ENCODE measurements at regions not wholly inside any gene's neighbourhood (a gene's known extent, or its start where the extent isn't known, plus 50 kb on each side); places are given as distances from the start of the nearest gene placed in this dataset.

DNA sequence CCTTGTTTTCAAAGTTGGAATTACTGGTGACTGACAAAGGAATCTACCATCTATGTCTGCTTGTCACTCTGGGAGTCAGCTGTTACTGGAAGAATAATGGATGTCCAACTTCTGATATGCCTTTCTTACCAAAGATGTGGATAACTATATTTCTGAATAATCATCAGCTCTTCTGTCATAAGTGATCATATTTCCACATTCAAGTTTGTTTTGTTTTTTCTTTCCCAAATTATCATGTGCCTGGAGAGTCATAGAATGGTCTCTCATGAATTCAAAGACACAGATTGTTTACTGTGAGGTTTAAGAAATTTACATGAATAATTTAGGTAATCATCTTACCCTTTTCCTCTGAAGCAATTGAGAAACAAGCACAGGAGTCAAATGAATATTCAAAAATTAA is 986.7 kb upstream of the CDH2 start:
- peak; percentile 13 for DNase-seq (ENCODE audit: low read depth)

DNA sequence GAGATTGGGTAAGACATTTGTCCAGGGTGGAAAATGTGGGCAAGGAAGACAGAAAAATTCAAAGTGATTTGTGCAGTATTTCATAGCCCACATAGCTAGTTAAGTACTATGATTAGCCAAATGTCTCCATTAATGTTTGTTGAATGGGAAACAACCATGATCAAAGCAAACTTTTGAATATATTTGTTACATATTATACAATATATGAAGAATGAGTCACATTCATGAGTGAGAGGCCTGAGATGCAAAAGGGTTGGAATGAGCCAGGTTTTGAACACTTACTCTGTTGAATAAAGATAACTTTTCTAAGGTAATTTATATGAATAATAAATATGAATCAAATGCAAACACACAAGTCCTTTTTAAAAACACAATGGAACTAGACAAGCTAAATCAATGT is 984.5 kb upstream of the CDH2 start:
- peak; percentile 28 for DNase-seq (ENCODE audit: low read depth)

DNA sequence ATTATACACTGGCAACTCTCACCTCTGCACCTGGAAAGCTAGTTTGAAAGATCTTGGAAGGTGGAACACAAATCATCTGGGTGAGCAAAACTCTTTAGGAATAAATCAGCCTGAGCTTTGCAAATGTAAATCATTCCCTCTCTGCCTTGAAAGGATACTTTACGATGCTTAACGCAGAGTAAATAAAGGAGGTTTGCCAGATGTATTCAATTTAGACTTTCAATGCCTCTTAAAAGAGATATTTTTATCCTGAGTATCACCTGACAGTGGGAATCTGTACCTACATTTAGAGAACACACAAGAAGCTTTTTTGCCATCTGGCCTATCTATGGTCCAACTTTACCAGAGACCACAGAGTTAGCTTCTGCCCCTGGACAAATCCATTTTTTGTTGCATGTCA is 983.2 kb upstream of the CDH2 start:
- no peak for DNase-seq (ENCODE audit: low read depth)

DNA sequence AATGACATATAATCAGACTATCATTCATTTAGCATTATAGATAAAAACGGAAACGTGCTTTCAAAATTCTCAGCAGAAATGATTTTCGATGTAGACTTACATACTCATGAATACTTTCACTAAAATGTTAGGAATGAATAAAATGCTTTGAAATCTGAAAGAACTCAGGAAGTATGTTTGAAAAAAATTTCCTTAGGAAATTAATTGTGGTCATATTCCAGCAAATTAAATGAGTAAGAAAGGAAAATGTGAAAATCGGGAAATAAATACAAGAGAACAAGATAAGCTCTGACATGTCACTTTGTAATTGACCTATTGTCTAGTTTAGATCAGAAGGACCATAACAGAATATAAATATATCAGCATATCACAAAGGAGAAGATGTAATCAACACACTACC is 981.0 kb upstream of the CDH2 start:
- no peak for DNase-seq (ENCODE audit: low read depth)

DNA sequence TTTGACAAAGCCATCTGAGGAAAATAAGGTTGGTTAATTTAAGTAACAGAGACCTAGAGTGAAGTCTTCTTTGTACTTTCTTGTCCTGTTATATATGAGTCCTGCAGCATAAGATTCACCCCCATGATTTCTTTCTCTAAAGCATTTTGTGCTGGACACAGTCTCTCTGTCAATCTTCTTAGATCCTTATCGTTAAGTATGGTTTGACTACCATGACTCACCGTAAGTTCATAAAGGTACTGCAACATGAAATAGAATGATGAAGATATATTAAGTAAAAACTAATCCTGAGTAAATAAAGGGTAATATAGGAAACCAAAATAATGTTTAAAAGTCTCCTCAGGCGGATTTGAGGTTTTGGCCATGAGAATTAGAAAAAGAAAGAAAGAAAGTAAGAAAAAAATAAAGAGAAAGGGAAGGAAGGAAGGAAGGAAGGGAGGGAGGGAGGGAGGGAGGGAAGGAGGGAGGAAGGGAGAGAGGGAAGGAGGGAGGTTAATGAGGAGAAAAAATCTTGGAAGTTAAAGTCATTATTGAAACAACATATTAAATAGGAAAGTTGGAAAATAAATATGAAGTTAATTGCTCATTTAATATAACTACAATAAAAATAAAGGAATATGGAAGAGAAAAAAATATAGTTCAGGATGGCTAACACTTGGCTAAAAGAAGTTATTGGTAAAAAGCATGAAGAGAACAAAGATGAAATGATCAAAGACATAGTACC is 980.3 kb upstream of the CDH2 start:
- DNase-seq (ENCODE audit: low read depth) = peak; percentile 3

DNA sequence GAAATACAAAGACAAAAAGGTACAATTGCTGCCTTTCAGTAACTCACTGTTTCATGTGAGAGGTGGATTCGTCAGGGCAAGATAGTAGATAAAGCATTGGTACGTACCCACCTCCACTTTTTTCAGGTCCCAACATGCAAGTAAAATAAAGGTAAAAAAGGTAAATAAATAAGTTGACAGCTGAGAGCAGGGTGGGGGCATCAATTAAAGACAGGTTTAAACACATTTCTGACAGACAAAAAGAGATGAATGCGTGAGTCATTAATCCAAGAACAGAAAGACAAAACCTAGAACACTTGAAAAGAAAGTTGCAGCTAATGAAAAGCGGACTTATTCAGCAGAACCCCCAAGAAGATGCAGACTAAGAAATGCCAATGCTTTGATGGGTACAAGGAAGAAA is 979.6 kb upstream of the CDH2 start:
- DNase-seq (ENCODE audit: low read depth) = no peak

DNA sequence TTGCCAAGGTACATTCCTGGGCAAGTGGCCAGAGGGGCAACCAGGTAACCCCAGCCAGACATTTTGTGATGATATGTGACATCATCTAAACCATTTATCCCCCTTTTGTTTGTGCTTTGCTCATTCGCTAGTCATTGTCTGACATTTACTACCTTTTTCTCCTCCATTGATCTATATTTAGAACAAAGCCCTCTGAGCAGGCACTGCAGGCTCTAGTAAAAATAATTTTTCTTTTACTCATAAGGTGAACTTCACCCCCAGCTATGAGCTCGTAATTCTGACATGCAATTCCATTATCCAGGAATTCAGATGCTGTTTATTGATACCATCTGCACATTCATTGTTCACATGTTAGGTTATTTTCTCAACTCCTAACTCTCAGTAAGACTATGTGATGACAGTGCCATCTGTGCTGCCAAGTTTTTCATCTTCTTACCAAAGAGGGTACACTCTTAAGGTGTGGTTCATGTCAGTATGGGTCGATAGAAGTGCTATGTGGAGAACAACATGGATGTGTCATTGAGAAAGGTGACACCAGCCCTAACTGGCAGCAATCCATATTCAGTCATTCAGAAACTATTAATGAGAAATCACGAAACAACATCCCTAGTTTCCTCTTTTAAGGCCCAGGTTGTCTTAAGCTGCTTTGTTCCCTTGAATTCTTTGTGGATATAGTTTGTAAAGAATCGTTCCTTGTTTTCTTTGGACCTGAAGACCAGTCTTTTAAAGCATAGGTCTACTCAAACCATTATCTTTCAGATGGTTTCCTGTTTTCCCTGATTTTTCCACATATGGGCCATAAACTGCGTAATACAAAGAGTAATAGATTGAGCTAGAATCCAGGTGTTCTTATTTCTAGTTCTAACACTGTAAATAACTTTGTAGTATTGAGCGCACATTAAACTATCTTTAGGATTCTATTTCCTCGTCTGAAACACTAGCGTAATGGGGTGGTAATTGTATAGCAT is 978.1 kb upstream of the CDH2 start:
- peak; percentile 77 for DNase-seq (ENCODE audit: low read depth)

DNA sequence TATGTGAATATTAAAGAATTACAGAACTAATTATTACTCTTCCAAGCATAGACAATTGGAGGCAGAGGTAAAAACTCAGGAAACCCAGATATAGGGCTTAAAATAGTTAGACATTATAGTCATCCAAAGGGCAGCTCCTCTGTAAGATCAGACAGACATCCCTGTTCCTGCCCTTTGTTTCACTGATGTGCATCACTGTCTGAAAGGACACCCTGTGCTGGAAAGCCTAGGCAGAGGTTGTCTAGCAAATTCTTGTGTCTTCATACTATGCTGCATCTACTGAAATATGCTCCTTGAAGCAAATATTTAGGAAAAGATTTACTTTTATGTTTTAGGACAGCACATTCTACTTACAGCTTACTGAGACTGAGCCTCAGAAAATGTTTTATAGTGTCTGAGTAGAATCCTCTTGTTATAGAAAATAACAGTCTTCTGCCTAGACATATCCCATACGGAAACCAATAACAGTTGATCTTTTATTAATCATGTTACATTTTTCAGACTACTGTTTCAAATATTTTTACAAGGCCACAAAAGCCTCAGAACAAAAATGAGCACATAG is 977.3 kb upstream of the CDH2 start:
- peak; percentile 16 for DNase-seq (ENCODE audit: low read depth)

DNA sequence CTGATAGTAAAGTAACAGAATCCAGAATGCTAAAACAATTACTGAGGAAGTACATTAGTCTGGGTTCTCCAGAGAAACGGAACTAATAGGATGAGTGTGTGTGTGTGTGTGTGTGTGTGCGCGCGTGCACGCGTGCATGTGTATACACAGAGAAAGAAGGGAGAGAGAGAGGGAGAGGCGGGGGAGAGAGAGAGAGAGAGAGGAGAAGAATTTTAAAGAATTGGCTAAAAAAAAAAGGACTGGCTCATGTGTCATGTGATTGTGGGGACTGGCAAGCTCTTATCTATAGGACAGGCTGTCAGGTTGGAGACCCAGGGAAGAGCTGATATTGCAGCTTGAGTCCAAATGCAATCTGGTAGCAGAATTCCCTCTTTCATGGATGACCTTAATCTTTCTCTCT is 976.2 kb upstream of the CDH2 start:
- no peak for DNase-seq (ENCODE audit: low read depth)

DNA sequence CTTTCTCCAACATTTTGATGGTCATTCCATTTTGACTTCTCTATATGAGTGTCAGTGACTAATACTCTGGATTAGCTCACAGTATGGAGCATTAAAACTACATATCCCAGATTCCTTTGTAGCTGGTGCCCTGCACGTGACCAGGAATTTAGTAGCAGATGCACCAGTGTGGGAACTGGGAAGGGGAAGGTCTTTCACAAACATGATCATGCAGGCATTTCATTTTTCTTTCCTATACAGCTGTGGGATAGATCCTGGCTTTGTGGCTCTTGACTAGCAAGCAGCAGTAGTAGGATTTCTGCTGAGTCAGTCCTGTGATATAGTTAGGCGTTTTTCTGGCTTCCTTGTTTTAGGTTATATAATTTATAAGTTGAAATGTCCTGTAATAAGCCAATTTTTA is 971.0 kb upstream of the CDH2 start:
- DNase-seq (ENCODE audit: low read depth) = peak; percentile 28

DNA sequence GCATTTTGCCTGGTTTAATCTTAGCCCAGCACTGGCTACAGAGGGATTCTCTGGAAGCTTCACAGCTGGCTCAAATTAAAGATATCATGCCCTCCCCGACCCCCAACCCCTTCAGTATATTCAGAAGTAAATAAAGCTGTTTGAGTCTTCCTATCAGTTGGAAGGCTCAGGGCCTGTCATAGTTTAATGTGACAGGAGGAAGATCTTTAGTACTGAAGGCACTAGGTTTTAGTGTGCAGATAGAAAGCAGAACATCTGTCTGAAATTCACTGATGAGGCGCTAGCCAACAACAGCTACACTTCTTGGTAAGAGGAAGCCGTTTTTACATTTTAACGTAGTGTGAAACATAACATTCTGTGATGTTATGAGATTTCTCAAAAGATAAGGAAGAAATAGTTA is 969.1 kb upstream of the CDH2 start:
- DNase-seq (ENCODE audit: low read depth) = no peak

DNA sequence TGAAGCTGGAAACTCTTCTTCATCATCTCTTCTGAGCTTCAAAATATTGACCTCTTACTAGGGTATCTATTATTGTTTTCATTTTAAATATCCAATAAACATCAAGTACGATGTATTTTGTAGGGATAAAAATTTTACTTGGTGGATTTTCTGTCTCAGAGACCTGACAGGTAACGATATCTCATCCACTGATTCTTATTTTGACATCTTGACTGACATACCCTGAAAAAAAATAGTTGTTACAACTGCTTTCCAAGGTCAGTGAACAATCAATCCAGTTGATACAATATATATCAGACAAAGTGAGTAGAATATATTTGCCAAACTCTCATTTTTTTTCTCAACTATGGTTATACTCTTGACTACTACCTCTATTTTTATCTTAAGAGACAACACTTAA is 963.7 kb upstream of the CDH2 start:
- DNase-seq (ENCODE audit: low read depth) = no peak

DNA sequence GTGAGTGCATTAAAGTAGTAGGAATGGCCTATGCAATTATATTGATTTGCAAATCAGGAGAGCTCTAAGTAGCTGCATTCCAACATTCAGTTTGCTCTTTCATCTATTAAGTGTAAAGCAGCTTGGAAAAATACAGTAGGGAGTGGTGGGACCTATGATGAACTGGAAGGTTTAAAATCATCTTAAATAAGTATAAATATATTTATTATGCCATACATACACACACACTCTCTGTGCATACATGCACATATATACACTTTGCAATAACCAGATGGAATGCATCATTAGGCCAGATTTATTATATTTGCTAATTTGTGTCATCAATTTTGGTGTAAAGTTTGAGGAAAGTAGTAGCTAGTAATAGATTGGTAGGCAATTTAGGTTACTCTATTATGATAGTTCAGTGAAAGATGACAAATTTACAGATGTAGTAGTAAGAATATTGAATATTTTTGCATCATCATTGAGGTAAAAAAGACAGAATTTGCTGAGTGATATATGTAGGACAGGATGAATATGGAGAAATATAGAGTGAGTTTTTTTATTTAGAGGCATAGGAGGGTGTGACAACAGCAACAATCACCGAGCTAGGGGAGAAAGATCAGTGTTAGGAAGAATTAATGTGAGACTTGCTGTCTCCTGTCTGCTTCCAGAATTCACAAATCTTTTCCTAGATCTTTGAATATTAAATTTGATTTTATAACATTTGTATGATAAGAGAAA is 961.0 kb upstream of the CDH2 start:
- no peak for DNase-seq (ENCODE audit: low read depth)

DNA sequence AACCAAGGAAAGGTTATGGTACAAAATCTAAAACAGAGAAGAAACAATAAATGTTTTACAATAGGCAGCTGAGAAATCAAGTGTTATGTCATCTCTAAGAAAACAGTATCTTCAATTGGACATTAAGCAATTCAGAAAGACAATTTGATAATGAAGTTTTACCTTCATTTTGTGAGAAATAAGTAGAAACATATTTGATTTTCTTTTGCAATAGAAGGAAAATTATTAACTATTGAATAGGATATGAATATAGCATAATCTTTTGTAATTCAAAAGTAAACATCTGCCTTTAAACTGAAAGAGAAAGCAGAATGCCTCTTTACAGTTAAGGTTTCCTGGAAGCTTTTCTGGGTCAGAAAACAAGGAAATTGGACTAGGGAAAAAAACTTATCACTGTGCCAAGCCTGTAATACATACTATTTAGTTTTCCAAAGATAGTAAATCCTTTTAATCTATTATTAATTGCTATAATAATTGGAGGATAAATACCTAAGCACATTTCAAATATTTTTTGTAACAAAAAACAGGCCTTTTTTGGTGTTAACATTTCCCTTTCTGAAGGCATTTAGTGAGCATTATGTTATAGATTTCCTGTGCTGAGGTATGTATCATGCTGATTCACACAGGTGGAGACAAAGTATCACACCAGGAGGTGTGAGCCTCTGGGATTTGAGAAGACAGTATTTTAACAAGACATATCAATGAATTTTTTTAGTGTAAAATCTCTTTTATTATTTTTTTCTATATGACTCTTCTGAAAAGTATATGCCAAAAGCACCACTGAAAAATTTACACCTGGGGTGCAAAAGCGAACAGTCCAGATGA is 947.0 kb upstream of the CDH2 start:
- peak; percentile 6 for DNase-seq (ENCODE audit: low read depth)

DNA sequence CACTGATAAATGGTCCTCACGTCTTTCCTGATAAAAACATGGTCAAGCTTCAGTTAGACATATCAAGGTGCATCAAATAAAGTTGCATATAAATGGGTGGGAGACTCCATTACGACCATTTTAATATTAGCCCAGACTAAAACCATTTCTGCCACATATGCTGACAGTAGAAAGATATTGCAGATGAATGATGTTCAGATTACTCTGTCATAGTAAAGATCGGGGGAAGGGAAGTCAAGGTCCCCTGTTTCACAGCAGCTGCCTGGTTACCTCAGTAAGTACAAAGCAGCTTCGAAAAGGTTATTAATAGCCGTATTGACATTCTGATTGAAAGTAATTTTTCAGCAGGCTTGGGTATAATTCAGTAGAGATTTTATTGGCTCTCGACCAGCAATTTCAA is 927.7 kb upstream of the CDH2 start:
- no peak for DNase-seq (ENCODE audit: low read depth)

DNA sequence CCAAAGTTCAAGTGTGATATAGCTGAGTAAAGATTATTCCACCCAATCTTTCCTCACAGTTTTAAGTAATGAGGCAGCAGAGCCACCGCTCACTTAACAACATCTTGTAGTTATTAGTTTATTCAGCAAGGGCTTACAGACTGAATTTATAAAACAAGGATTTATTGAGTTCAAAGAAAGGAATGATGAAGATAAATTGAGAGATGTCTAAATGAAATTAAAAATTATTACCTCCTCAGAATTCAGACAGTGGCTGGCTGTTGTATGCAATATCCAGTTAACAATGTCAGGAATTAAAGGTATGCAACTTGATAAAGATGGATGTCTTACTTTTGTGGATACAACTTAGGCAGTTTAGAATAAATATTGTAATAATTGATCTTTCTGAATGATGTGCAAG is 927.3 kb upstream of the CDH2 start:
- DNase-seq (ENCODE audit: low read depth) = no peak

DNA sequence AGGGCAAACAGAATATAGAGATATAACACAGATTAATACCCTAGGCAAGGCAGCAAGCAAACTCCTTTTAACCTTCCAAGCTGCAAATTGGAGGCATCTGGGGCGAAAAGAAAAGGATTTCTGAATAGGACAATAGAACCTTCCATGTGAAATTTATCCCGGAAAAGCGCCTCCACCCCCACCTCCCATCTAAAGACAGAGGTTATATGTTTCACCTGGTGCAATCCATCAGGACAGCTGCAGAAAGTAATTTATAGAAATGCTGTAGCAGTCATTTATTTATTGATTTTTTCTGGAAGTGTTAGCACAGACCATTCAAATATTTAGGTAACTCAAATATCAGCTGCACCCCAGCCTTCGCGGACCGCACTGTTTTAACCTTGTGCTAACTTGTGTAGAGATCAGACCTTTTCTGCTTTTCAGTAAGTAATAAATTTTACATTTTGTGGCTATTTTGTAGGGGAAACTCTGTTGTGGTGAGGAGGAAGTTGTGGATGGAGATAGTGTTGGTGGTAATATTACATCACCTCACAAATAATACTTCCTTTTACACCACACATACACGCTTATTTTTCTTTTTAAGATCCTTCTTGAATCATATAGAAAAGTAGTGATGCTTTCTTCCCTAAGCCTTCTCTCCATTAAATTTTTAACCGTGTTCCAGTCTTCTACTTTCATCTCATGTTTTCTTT is 919.3 kb upstream of the CDH2 start:
- DNase-seq (ENCODE audit: low read depth) = no peak

DNA sequence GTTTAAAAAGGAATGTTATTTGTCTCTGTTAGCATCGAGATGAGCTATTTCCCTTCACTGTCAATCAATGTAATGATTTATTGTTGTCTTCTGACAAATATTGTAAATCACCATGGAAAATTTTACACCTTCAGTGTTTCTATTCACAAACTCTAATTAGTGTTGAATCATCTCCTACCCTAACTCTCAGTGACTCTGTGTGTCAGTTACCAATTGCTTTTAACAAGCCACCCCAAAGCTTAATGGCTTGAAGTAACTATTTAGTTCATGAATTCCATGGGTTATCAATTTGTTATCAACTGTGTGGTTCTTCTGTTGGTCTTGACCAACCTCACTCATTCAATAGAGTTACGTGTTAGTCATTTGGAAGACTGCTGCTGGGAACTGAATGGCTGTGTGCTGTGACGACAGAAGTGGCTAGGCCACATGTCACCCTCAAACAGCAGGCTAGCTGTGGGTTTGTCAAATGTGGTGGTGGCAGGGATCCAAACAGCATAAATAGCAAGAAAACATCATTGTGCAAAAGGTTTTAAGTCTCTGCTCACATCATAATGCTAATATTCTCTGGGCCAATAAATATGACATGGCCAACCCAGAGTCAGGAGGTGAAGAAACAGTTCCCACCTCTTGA is 910.8 kb upstream of the CDH2 start:
- no peak for DNase-seq (ENCODE audit: low read depth)

DNA sequence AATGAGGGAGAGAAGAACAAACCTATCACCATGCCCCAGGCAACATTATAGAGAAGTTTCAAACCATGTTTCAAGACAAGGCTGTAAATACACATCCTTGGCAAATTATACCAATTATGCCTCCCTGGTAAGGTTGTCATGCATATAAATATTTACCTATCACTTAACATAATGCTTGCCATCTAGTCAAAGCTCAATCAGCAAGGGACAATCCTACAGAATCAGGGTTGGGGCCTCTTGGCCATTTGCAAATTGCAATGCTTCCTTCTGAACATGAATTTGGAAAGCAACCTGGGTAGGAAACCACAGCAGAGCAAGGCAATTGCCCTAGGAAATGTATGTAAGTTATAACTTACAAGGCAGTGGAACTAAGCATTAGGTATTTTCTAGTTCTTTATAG is 907.2 kb upstream of the CDH2 start:
- no peak for DNase-seq (ENCODE audit: low read depth)

DNA sequence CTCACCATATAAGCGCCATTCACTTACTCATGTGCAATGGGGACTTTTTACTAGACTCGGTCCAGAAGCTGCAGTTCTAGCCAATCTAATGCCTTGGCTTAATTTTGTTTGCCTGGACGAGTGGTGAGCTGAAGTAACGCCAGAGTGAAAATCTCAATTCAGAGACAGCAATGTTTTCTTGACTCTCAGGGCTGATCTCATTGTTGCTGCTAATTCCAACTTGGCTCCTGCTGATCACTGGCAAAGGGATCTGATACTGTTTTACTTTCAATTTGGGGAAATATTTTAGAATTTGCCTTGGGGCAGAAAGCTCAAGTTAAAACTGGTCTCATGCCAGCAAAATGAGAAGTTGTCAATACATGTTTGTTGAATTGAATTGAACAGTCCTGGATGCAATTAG is 906.6 kb upstream of the CDH2 start:
- no peak for DNase-seq (ENCODE audit: low read depth)
